ENCODE measurements at regions not wholly inside any gene's neighbourhood (a gene's known extent, or its start where the extent isn't known, plus 50 kb on each side); places are given as distances from the start of the nearest gene placed in this dataset.

DNA sequence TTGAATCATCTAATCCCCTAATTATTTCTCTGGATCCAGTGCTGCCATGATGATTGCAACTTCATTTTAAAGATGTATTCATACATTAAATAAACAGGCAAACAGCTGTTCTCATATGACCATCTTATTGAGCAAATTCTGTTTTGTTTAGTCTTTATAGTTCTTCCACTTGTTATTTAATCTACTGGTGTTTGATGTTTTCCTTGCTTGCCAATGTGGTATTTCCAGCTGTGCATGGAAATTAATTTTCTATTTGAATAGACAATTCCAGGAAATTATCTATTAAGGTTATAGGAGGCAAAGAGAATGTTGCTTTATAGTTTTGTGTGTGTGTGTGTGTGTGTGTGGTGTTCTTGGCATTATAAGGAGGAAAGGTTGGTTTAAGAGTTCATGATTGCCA, 167.0 kb upstream of the PRPS1L1 start:
- no peak for ATAC-seq
- intact Hi-C loops (cut with micrococcal nuclease) = no loop called here
- Histone ChIP-seq H2AFZ (ENCODE audit: low read depth, low read length, poor library complexity, severe bottlenecking) (no peak overlapping the region), H3K4me3 (replicated peaks in 1 of 2; ENCODE audit: low read depth in 1 of 2, low read length in 2 of 2) (no peak overlapping the region), H4K20me1 (ENCODE audit: insufficient read depth) (no peaks in the 10 kb centered on the region; the same call in 1 of the 2 replicates), H3K27me3 (ENCODE audit: insufficient read depth, low read length) (no peaks in the 10 kb centered on the region), H3K9me2 (ENCODE audit: insufficient read depth) (no peaks in the 10 kb centered on the region), H3K79me2 (ENCODE audit: insufficient read depth, low read length) (no peaks in the 10 kb centered on the region), H3K36me3 (ENCODE audit: control insufficient read depth in 1 of 2, insufficient read depth in 2 of 2, low read length in 2 of 2) (no peaks in the 10 kb centered on the region), H3K4me2 (ENCODE audit: low read length) (no peak overlapping the region), H3K27ac (ENCODE audit: low read depth, low read length) (no peak overlapping the region), H3K9me3 (ENCODE audit: control insufficient read depth in 1 of 2, insufficient read depth in 1 of 2, low read depth in 1 of 2, low read length in 2 of 2) (no peaks in the 10 kb centered on the region), H3K4me1 (ENCODE audit: control insufficient read depth in 1 of 2, insufficient read depth in 2 of 2, low read length in 2 of 2) (no peaks in the 10 kb centered on the region), H3K9ac (ENCODE audit: low read length) (no peak overlapping the region)
- CTCF ChIA-PET = no interaction called here
- no peak for DNase-seq (ENCODE audit: low read depth, low spot score)
- RAD21 ChIA-PET (ENCODE audit: low non-redundant PET in 1 of 2, low total read pairs in 2 of 2, uncharacterized antibody in 2 of 2, unreplicated experiment in 2 of 2) = no interaction called here
- TF ChIP-seq FOSL1 (IDR thresholded peaks at IDR 0.05; ENCODE audit: low read depth) = no peak
- POLR2A ChIA-PET = no interaction called here
- BruUV-seq (replicated peaks) = no TSS peak

DNA sequence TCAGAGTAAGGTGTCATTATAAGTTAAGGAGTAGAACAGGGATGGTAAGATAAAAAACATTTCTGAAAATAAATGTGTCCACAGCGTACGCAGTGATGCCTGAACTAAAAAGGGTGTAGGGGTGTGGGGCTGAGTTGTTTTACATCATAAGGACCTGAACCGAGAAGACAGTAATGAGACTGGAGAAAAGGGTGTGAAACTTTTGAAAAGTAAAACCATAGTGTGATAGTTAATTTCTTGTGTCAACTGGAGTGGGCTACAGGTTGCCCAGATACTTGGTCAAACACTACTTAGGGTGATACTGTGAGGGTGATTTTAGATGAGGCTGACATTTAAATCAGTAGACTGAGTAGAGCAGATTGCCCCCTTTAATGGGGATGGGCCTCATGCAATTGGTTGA, 169.0 kb upstream of the PRPS1L1 start:
- H3K4me2 ChIP-seq (ENCODE audit: low read length) = no peak overlapping the region
- TF ChIP-seq TCF7L2 (IDR thresholded peaks at IDR 0.05; ENCODE audit: borderline replicate concordance, extremely low read depth, insufficient read depth, insufficient read length) (no peak), SP1 (IDR thresholded peaks at IDR 0.05; ENCODE audit: low read depth) (no peak), SRF (IDR thresholded peaks at IDR 0.05; ENCODE audit: low read depth) (no peak), JUND (IDR thresholded peaks at IDR 0.05) (no peak), CBX3 (IDR thresholded peaks at IDR 0.05; ENCODE audit: low read depth) (no peak), ZFX (IDR thresholded peaks at IDR 0.05) (no peak), ELF1 (IDR thresholded peaks at IDR 0.05; ENCODE audit: borderline replicate concordance, low read depth) (no peak), EZH2phosphoT487 (IDR thresholded peaks at IDR 0.05; ENCODE audit: borderline replicate concordance) (no peak), POLR2A (IDR thresholded peaks at IDR 0.05; ENCODE audit: borderline replicate concordance, extremely low read depth, insufficient read depth, insufficient read length) (no peak), CEBPB (IDR thresholded peaks at IDR 0.05; ENCODE audit: low read depth) (no peak), POLR2AphosphoS5 (IDR thresholded peaks at IDR 0.05; ENCODE audit: low read depth, low read length) (no peak), YY1 (IDR thresholded peaks at IDR 0.05; ENCODE audit: extremely low read depth, insufficient replicate concordance, low read depth, low read length) (no peak)
- TF ChIP-seq, protein P1, sequence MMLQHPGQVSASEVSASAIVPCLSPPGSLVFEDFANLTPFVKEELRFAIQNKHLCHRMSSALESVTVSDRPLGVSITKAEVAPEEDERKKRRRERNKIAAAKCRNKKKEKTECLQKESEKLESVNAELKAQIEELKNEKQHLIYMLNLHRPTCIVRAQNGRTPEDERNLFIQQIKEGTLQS (IDR thresholded peaks at IDR 0.05) = no peak
- TF ChIP-seq, protein P2, sequence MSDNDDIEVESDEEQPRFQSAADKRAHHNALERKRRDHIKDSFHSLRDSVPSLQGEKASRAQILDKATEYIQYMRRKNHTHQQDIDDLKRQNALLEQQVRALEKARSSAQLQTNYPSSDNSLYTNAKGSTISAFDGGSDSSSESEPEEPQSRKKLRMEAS (IDR thresholded peaks at IDR 0.05) = no peak
- TF ChIP-seq, protein P3, sequence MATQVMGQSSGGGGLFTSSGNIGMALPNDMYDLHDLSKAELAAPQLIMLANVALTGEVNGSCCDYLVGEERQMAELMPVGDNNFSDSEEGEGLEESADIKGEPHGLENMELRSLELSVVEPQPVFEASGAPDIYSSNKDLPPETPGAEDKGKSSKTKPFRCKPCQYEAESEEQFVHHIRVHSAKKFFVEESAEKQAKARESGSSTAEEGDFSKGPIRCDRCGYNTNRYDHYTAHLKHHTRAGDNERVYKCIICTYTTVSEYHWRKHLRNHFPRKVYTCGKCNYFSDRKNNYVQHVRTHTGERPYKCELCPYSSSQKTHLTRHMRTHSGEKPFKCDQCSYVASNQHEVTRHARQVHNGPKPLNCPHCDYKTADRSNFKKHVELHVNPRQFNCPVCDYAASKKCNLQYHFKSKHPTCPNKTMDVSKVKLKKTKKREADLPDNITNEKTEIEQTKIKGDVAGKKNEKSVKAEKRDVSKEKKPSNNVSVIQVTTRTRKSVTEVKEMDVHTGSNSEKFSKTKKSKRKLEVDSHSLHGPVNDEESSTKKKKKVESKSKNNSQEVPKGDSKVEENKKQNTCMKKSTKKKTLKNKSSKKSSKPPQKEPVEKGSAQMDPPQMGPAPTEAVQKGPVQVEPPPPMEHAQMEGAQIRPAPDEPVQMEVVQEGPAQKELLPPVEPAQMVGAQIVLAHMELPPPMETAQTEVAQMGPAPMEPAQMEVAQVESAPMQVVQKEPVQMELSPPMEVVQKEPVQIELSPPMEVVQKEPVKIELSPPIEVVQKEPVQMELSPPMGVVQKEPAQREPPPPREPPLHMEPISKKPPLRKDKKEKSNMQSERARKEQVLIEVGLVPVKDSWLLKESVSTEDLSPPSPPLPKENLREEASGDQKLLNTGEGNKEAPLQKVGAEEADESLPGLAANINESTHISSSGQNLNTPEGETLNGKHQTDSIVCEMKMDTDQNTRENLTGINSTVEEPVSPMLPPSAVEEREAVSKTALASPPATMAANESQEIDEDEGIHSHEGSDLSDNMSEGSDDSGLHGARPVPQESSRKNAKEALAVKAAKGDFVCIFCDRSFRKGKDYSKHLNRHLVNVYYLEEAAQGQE (IDR thresholded peaks at IDR 0.05; ENCODE audit: low read depth) = no peak
- TF ChIP-seq, protein P4, sequence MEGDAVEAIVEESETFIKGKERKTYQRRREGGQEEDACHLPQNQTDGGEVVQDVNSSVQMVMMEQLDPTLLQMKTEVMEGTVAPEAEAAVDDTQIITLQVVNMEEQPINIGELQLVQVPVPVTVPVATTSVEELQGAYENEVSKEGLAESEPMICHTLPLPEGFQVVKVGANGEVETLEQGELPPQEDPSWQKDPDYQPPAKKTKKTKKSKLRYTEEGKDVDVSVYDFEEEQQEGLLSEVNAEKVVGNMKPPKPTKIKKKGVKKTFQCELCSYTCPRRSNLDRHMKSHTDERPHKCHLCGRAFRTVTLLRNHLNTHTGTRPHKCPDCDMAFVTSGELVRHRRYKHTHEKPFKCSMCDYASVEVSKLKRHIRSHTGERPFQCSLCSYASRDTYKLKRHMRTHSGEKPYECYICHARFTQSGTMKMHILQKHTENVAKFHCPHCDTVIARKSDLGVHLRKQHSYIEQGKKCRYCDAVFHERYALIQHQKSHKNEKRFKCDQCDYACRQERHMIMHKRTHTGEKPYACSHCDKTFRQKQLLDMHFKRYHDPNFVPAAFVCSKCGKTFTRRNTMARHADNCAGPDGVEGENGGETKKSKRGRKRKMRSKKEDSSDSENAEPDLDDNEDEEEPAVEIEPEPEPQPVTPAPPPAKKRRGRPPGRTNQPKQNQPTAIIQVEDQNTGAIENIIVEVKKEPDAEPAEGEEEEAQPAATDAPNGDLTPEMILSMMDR (IDR thresholded peaks at IDR 0.05 in 2 of 3, conservative IDR thresholded peaks at IDR 0.05 in 1 of 3; ENCODE audit: borderline replicate concordance in 1 of 3, insufficient read depth in 1 of 3, low read depth in 2 of 3, low read length in 2 of 3) = no peak
- no peaks in the 10 kb centered on the region for H3K79me2 ChIP-seq (ENCODE audit: insufficient read depth, low read length)
- no peak overlapping the region for H2AFZ ChIP-seq (ENCODE audit: low read depth, low read length, poor library complexity, severe bottlenecking)
- H3K9me2 ChIP-seq (ENCODE audit: insufficient read depth) = no peaks in the 10 kb centered on the region
- POLR2A ChIA-PET = no interaction called here
- H3K27me3 ChIP-seq (ENCODE audit: insufficient read depth, low read length) = no peaks in the 10 kb centered on the region
- no peaks in the 10 kb centered on the region for H3K9me3 ChIP-seq (ENCODE audit: control insufficient read depth in 1 of 2, insufficient read depth in 1 of 2, low read depth in 1 of 2, low read length in 2 of 2)
- intact Hi-C loops (cut with micrococcal nuclease) = no loop called here
- no peaks in the 10 kb centered on the region for H3K36me3 ChIP-seq (ENCODE audit: control insufficient read depth in 1 of 2, insufficient read depth in 2 of 2, low read length in 2 of 2)
- no peak overlapping the region for H3K27ac ChIP-seq (ENCODE audit: low read depth, low read length)
- no TSS peak for BruUV-seq (replicated peaks)
- CTCF ChIA-PET = no interaction called here
- H3K9ac ChIP-seq (ENCODE audit: low read length) = no peak overlapping the region
- no peaks in the 10 kb centered on the region for H3K4me1 ChIP-seq (ENCODE audit: control insufficient read depth in 1 of 2, insufficient read depth in 2 of 2, low read length in 2 of 2)
- ATAC-seq = no peak
- H3K4me3 ChIP-seq (replicated peaks in 1 of 2; ENCODE audit: low read depth in 1 of 2, low read length in 2 of 2) = no peak overlapping the region
- no peak for DNase-seq (ENCODE audit: low read depth, low spot score)
- no peaks in the 10 kb centered on the region for H4K20me1 ChIP-seq (ENCODE audit: insufficient read depth)
- RAD21 ChIA-PET (ENCODE audit: low non-redundant PET in 1 of 2, low total read pairs in 2 of 2, uncharacterized antibody in 2 of 2, unreplicated experiment in 2 of 2) = no interaction called here
